AG04450 (cell line): ENCODE measurements at regions not wholly inside any gene's neighbourhood (a gene's known extent, or its start where the extent isn't known, plus 50 kb on each side); places are given as distances from the start of the nearest gene placed in this dataset.

ENCODE experiments used
- CTCF ChIA-PET: fragments of 300-600, 350-600 bp; formaldehyde crosslinking; extraction: SDS; loops from one replicate; lab custom pipeline; 2022; ENCODE audit warnings: antibody characterized with exemption, inconsistent platforms; lab: Charles Lee
- POLR2A ChIA-PET: fragments of 350-600 bp; formaldehyde crosslinking; extraction: SDS; loops from one replicate; lab custom pipeline; 2021; ENCODE audit warnings: antibody characterized with exemption, inconsistent platforms; lab: Yijun Ruan, JAX
- DNase-seq: peaks from one replicate; pipeline ENCODE4 v3.0.0-alpha.2; 2011; ENCODE audit warnings: low read depth, low spot score
- H3K27ac ChIP-seq: one replicate; pipeline ENCODE4 v1.5.1; 2012; ENCODE audit warnings: low read depth, low read length, control low read depth
- H3K27me3 ChIP-seq: one replicate; pipeline ENCODE4 v1.6.0; 2012; ENCODE audit warnings: low read length; ENCODE audit not compliant: control insufficient read depth, insufficient read depth
- H3K4me3 ChIP-seq: 2 replicates; pipeline ENCODE4 v1.5.1; 2011; ENCODE audit warnings: mild to moderate bottlenecking, low read depth, low read length, control low read depth
- H3K9me3 ChIP-seq: 2 replicates; pipeline ENCODE4 v1.5.1; 2012; ENCODE audit warnings: low read length; ENCODE audit not compliant: control insufficient read depth, insufficient read depth
- TF ChIP-seq, protein P1 (sequence below): IDR thresholded peaks from 2 replicates; pipeline ENCODE4 v1.5.1; 2011; ENCODE audit warnings: low read depth, low read length, control low read depth, inconsistent platforms

DNA sequence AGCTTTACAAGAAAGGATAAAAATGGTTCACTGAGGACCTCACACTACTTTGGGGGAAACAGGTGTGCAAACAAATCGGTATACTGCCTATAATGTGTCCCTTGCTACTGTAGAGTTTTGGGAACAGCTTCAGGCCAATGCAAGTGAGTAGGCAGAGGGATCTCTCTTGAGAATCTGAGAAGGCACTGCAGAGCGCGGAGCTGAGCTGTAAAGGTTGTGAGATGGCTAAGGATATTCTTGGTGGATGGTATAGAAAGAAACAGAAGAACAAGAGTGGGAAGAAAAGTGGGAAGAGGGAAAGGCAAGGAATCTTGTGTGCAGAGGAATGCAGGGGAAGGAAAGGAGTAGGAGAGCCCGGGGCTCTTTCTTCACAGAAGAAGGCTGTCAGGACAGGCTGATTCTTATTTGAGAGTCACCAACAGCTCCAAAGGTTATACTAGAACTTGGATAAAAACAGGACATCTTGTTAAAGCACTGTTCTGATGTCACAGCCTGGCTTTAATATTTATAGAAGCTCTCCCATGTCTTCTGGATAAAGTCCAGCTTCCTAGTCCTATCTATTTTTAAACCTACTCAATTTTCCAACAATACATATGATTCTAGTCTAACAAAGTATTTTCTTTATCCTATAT is 985.6 kb upstream of the HS3ST1 start:
- TF ChIP-seq, protein P1, sequence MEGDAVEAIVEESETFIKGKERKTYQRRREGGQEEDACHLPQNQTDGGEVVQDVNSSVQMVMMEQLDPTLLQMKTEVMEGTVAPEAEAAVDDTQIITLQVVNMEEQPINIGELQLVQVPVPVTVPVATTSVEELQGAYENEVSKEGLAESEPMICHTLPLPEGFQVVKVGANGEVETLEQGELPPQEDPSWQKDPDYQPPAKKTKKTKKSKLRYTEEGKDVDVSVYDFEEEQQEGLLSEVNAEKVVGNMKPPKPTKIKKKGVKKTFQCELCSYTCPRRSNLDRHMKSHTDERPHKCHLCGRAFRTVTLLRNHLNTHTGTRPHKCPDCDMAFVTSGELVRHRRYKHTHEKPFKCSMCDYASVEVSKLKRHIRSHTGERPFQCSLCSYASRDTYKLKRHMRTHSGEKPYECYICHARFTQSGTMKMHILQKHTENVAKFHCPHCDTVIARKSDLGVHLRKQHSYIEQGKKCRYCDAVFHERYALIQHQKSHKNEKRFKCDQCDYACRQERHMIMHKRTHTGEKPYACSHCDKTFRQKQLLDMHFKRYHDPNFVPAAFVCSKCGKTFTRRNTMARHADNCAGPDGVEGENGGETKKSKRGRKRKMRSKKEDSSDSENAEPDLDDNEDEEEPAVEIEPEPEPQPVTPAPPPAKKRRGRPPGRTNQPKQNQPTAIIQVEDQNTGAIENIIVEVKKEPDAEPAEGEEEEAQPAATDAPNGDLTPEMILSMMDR: no peak
- DNase-seq: no peak
- Histone ChIP-seq H3K27me3 (no peaks in the 10 kb centered on the region), H3K4me3 (no peak overlapping the region), H3K27ac (no peak overlapping the region), H3K9me3 (no peaks in the 10 kb centered on the region)
- ChIA-PET CTCF (no interaction called here), POLR2A (no interaction called here)

- Histone ChIP-seq H3K4me3 (no peak overlapping the region), H3K9me3 (peaks cover 3% of the 10 kb centered on the region; the same call in 1 of the 2 replicates), H3K27ac (no peak overlapping the region), H3K27me3 (no peaks in the 10 kb centered on the region)
- POLR2A ChIA-PET: no interaction called here
- CTCF ChIA-PET: no interaction called here
- no peak for DNase-seq
- TF ChIP-seq, protein P1: no peak
Observed at GRCh38 chr4:12411072-12411471, 982.4 kb upstream of the HS3ST1 start.

DNA sequence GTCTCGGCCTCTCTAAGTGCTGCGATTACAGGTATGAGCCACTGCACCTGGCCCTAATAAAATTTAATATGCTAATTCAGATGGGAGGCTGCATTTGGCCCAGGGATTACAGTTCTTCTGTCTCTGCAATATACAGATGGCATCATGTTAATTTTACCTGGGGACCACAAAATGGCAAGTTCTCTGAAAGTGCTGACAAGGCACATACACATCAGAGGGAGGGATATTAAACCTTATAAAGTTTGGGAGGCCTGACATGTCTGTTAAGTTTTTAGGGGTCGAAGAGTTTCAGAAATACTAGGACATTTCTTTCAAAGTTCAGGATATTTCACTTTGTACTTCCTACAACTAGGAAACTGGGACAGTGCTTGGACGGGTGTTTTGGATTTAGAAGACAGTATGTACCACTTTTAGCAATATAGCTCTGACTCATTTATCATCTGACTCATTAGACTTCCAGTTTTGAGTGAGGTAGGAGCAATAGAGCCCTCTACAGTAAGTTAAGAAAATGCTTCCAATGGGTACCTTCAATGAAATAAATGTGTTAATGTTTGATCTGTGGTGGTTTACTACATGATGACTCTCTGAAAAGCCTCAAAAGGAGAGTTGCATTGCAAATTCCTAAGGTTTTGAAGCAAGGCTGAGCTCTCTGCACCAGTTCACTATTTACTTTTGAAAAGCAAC is 981.0 kb upstream of the HS3ST1 start:
- DNase-seq: no peak
- H3K27me3 ChIP-seq: no peaks in the 10 kb centered on the region
- peaks cover 3% of the 10 kb centered on the region; the same call in 1 of the 2 replicates for H3K9me3 ChIP-seq
- TF ChIP-seq, protein P1: no peak
- ChIA-PET CTCF (no interaction called here), POLR2A (no interaction called here)
- no peak overlapping the region for H3K27ac ChIP-seq
- no peak overlapping the region for H3K4me3 ChIP-seq

DNA sequence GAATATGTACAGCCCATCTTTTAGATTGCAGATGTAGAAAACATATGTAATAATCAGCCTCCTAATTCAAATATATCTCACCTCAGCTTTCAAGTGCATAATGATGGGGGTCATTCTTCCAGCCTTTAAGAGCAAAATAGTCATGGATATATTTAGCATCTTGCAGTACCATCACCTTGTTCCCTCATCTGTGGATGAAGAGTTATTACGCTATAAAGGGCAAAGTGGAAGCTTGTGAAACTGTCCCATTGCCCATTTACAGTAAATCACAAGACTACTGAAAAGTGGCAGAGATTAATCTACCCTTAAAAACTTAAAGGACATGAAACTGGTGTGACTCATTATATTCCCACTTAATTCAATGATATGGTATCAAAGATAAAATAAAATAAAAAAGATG is 979.7 kb upstream of the HS3ST1 start:
- no peaks in the 10 kb centered on the region for H3K27me3 ChIP-seq
- ChIA-PET CTCF (interaction anchor here (0.6 kb wide), 1 partner anchor 38 kb away, joined by 3 read pairs; no protein-coding TSS in a partner anchor), POLR2A (no interaction called here)
- no peak overlapping the region for H3K27ac ChIP-seq
- DNase-seq: no peak
- H3K9me3 ChIP-seq: peaks cover 3% of the 10 kb centered on the region; the same call in 1 of the 2 replicates
- H3K4me3 ChIP-seq: no peak overlapping the region
- TF ChIP-seq, protein P1: no peak

GRCh38 chr4:12403175-12403574 is 974.5 kb upstream of the HS3ST1 start:
- Histone ChIP-seq H3K4me3 (no peak overlapping the region), H3K9me3 (peaks cover 3% of the 10 kb centered on the region; the same call in 1 of the 2 replicates), H3K27ac (no peak overlapping the region), H3K27me3 (no peaks in the 10 kb centered on the region)
- no peak for DNase-seq
- TF ChIP-seq, protein P1: no peak
- CTCF ChIA-PET: no interaction called here
- POLR2A ChIA-PET: no interaction called here
